Suprapubic skin (tissue), 4 donors: ENCODE measurements at regions not wholly inside any gene's neighbourhood (a gene's known extent, or its start where the extent isn't known, plus 50 kb on each side); places are given as distances from the start of the nearest gene placed in this dataset.

ENCODE experiments used
- DNase-seq, 2 donors: peaks; one replicate each; pipeline ENCODE4 v3.0.0-alpha.2; 2019; ENCODE audit warnings: low spot score in 2 of 2
- H3K27ac ChIP-seq: fragments of 200-600 bp; sonication (generic); one replicate; pipeline ENCODE4 v1.5.1; 2019
- H3K27me3 ChIP-seq: fragments of 200-600 bp; sonication (generic); one replicate; pipeline ENCODE4 v1.5.1; 2019
- H3K36me3 ChIP-seq: fragments of 200-600 bp; sonication (generic); one replicate; pipeline ENCODE4 v1.5.1; 2019
- H3K4me1 ChIP-seq: fragments of 200-600 bp; sonication (generic); one replicate; pipeline ENCODE4 v1.5.1; 2019
- H3K4me3 ChIP-seq: fragments of 200-600 bp; sonication (generic); one replicate; pipeline ENCODE4 v1.5.1; 2019; ENCODE audit warnings: mild to moderate bottlenecking
- H3K9me3 ChIP-seq: fragments of 200-600 bp; sonication (generic); one replicate; pipeline ENCODE4 v1.5.1; 2019
- EP300 ChIP-seq: sonication (generic); formaldehyde crosslinking; IDR thresholded peaks from one replicate; pipeline ENCODE4 v1.6.1; 2017; ENCODE audit warnings: antibody characterized with exemption
- POLR2A ChIP-seq, 2 donors: fragments of 450-650 bp; IDR thresholded peaks; one replicate each; pipeline ENCODE4 v1.6.1; 2017; ENCODE audit warnings: antibody characterized with exemption in 2 of 2, mild to moderate bottlenecking in 2 of 2, moderate library complexity in 2 of 2
- POLR2AphosphoS5 ChIP-seq, 3 donors: sonication (generic); formaldehyde crosslinking; IDR thresholded peaks; one replicate each; pipeline ENCODE4 v1.6.1; 2017; ENCODE audit warnings: antibody characterized with exemption in 3 of 3
- WGBS: methylation state at CpG from one replicate; pipeline ENCODE4 v1.1.5; 2018; 5-methylcytosine and 5-hydroxymethylcytosine counted together
- TF ChIP-seq, protein P1 (sequence below), 2 donors: fragments of 200-600 bp in 1 of 2; fragments of 450-650 bp in 1 of 2; sonication (generic) in 1 of 2; IDR thresholded peaks; one replicate each; pipeline ENCODE4 v1.5.1; 2016 to 2019; ENCODE audit warnings: antibody characterized with exemption in 2 of 2, mild to moderate bottlenecking in 1 of 2, moderate library complexity in 1 of 2

DNA sequence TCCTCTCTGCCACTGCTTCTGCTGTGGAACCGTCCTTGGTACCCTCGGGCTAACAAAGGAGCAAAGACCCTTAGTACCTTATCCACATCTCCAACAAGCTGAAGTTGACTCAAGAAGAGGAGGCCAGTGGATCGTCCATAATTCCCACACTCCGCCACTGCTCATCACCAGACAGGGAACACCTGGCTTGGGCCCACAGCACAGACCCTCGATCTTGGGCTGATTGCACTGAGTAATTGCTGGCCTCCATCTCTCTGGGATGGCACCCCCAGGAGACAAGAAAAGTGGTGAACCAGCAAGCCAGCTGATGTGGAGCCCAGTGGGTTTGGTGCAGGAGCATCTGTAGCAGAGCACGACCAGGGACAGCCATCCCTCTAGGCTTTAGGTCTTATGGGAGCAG lies 109.4 kb upstream of the GRIK2 start:
- H3K4me3 ChIP-seq = no peak overlapping the region
- no peak overlapping the region for H3K27ac ChIP-seq
- H3K4me1 ChIP-seq = no peaks in the 10 kb centered on the region
- DNase-seq = no peak
- no peaks in the 10 kb centered on the region for H3K36me3 ChIP-seq
- 100% methylated on average over 1 of the region's 6 CpGs for WGBS
- no peak for TF ChIP-seq EP300
- no peaks in the 10 kb centered on the region for H3K9me3 ChIP-seq
- H3K27me3 ChIP-seq = no peaks in the 10 kb centered on the region

DNA sequence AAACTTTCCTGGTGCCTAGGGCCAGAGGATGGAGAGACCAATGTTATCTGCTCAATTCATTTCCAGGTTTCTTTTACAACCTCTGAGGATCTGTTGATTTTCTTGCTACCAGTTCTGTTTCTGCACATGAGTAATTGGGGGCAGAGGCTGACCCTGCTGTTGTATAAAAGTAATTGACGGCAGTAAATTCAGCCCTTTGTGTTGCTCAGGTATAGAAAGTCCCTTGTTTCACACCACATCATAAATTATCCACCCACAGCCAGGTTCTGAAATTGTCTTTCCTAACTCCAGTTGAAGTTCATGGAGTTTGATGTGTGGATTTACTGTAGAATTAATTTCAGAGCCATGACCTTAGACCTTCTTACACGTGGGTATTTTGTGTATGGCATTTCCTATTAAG lies 107.4 kb upstream of the GRIK2 start:
- Histone ChIP-seq H3K9me3 (no peaks in the 10 kb centered on the region), H3K4me3 (no peak overlapping the region), H3K4me1 (no peaks in the 10 kb centered on the region), H3K27ac (no peak overlapping the region), H3K27me3 (no peaks in the 10 kb centered on the region), H3K36me3 (no peaks in the 10 kb centered on the region)
- TF ChIP-seq POLR2AphosphoS5 (IDR thresholded peaks at IDR 0.05) = no peak
- TF ChIP-seq EP300 = no peak
- TF ChIP-seq, protein P1, sequence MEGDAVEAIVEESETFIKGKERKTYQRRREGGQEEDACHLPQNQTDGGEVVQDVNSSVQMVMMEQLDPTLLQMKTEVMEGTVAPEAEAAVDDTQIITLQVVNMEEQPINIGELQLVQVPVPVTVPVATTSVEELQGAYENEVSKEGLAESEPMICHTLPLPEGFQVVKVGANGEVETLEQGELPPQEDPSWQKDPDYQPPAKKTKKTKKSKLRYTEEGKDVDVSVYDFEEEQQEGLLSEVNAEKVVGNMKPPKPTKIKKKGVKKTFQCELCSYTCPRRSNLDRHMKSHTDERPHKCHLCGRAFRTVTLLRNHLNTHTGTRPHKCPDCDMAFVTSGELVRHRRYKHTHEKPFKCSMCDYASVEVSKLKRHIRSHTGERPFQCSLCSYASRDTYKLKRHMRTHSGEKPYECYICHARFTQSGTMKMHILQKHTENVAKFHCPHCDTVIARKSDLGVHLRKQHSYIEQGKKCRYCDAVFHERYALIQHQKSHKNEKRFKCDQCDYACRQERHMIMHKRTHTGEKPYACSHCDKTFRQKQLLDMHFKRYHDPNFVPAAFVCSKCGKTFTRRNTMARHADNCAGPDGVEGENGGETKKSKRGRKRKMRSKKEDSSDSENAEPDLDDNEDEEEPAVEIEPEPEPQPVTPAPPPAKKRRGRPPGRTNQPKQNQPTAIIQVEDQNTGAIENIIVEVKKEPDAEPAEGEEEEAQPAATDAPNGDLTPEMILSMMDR (IDR thresholded peaks at IDR 0.05) = no peak
- TF ChIP-seq POLR2A (IDR thresholded peaks at IDR 0.05) = no peak
- no peak for DNase-seq
- 52% methylated on average over 2 of the region's 2 CpGs for whole genome bisulfite sequencing

DNA sequence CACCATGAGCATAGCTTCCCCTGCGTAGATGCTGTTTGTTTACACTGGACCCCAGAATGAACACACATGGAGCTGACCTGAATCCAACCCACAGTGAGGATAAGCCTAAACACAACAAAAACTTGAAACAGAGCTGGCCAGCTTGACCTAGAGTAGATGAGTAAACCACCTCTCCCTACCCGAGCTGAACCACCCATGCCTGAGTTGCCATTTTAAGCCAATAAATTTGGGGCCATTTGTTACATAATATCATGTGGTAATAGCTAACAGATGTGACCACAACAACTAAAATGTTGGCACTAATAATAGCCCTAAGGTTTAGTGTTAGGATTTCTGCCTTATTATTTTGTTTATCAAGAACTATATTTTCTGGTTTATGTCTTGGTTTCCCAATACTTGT lies 103.2 kb upstream of the GRIK2 start:
- H3K36me3 ChIP-seq = no peaks in the 10 kb centered on the region
- H3K4me1 ChIP-seq = no peaks in the 10 kb centered on the region
- no peak for DNase-seq
- no peaks in the 10 kb centered on the region for H3K27me3 ChIP-seq
- 74% methylated on average over 2 of the region's 2 CpGs for WGBS
- H3K27ac ChIP-seq = no peak overlapping the region
- no peak overlapping the region for H3K4me3 ChIP-seq
- no peak for TF ChIP-seq POLR2AphosphoS5 (IDR thresholded peaks at IDR 0.05)
- TF ChIP-seq, protein P1 (IDR thresholded peaks at IDR 0.05) = no peak
- TF ChIP-seq EP300 = no peak
- TF ChIP-seq POLR2A (IDR thresholded peaks at IDR 0.05) = no peak
- H3K9me3 ChIP-seq = no peaks in the 10 kb centered on the region

DNA sequence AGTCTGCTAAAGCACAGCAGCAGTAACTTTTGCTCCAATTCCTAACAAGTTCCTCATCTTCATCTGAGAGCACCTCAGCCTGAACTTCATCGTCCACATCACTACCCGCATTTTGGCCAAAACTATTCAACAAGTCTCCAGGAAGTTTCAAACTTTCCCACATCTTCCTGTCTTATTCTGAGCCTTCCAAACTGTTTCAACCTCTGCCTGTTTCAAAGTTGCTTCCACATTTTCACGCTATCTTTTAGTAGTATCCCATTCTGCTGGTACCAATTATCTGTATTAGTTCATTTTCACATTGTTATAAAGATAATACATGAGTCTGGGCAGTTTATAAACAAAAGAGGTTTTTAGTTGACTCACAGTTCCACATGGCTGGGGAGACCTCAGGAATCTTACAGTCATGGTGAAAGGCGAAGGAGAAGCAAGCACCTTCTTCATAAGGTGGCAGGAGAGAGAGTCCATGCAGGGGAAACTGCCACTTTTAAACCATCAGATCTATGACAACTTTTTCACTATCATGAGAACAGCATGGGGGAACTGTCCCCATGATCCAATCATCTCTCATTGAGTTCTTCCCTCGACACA lies 99.4 kb upstream of the GRIK2 start:
- Histone ChIP-seq H3K9me3 (no peaks in the 10 kb centered on the region), H3K36me3 (no peaks in the 10 kb centered on the region), H3K4me1 (no peaks in the 10 kb centered on the region), H3K27ac (no peak overlapping the region), H3K27me3 (no peaks in the 10 kb centered on the region), H3K4me3 (no peak overlapping the region)
- no peak for DNase-seq
- TF ChIP-seq, protein P1 (IDR thresholded peaks at IDR 0.05) = no peak
- no peak for TF ChIP-seq POLR2AphosphoS5 (IDR thresholded peaks at IDR 0.05)
- TF ChIP-seq EP300 = no peak
- TF ChIP-seq POLR2A (IDR thresholded peaks at IDR 0.05) = no peak
- 79% methylated on average over 5 of the region's 5 CpGs for WGBS

DNA sequence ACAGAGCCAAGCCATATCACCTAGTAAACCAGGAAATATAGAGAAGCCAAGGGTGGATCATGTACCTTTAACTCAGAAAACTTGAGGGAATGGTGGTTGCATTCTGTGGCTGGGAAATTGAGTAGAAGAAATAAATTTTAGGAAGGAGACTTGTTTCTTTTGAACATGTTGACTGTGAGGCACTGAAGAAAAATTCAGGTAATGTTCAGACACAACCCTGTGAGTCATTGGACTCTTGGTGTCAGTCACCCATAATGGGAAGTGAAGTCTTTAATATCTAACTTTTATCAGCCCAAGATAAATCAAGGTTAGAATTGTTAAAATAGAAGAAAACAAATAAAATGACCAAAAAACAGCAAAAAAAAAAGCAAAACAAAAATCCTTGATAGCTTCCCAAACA lies 98.8 kb upstream of the GRIK2 start:
- TF ChIP-seq POLR2A (IDR thresholded peaks at IDR 0.05) (no peak), EP300 (no peak), POLR2AphosphoS5 (IDR thresholded peaks at IDR 0.05) (no peak)
- TF ChIP-seq, protein P1 (IDR thresholded peaks at IDR 0.05) = no peak
- H3K4me1 ChIP-seq = no peaks in the 10 kb centered on the region
- DNase-seq = no peak
- H3K27ac ChIP-seq = no peak overlapping the region
- H3K36me3 ChIP-seq = no peaks in the 10 kb centered on the region
- H3K4me3 ChIP-seq = no peak overlapping the region
- H3K9me3 ChIP-seq = no peaks in the 10 kb centered on the region
- H3K27me3 ChIP-seq = no peaks in the 10 kb centered on the region
